Gastroesophageal sphincter (tissue), 3 donors: ENCODE measurements at regions not wholly inside any gene's neighbourhood (a gene's known extent, or its start where the extent isn't known, plus 50 kb on each side); places are given as distances from the start of the nearest gene placed in this dataset.

ENCODE experiments used
- EP300 ChIP-seq: sonication (generic); formaldehyde crosslinking; IDR thresholded peaks from one replicate; pipeline ENCODE4 v1.6.1; 2017; ENCODE audit warnings: antibody characterized with exemption, mild to moderate bottlenecking
- POLR2A ChIP-seq, 2 donors: fragments of 450-650 bp; IDR thresholded peaks; one replicate each; pipeline ENCODE4 v1.6.1; 2017; ENCODE audit warnings: antibody characterized with exemption in 2 of 2, mild to moderate bottlenecking in 2 of 2, moderate library complexity in 1 of 2
- POLR2AphosphoS5 ChIP-seq: sonication (generic); formaldehyde crosslinking; IDR thresholded peaks from one replicate; pipeline ENCODE4 v1.6.1; 2017; ENCODE audit warnings: antibody characterized with exemption
- TF ChIP-seq, protein P1 (sequence below), 4 experiments: fragments of 200-600 bp in 2 of 4; fragments of 450-650 bp in 2 of 4; sonication (generic) in 1 of 4; IDR thresholded peaks; one replicate each; pipeline ENCODE4 v1.5.1; 2017 to 2019; ENCODE audit warnings: antibody characterized with exemption in 4 of 4, mild to moderate bottlenecking in 2 of 4, moderate library complexity in 2 of 4

- TF ChIP-seq POLR2A (IDR thresholded peaks at IDR 0.05): no peak
- TF ChIP-seq, protein P1, sequence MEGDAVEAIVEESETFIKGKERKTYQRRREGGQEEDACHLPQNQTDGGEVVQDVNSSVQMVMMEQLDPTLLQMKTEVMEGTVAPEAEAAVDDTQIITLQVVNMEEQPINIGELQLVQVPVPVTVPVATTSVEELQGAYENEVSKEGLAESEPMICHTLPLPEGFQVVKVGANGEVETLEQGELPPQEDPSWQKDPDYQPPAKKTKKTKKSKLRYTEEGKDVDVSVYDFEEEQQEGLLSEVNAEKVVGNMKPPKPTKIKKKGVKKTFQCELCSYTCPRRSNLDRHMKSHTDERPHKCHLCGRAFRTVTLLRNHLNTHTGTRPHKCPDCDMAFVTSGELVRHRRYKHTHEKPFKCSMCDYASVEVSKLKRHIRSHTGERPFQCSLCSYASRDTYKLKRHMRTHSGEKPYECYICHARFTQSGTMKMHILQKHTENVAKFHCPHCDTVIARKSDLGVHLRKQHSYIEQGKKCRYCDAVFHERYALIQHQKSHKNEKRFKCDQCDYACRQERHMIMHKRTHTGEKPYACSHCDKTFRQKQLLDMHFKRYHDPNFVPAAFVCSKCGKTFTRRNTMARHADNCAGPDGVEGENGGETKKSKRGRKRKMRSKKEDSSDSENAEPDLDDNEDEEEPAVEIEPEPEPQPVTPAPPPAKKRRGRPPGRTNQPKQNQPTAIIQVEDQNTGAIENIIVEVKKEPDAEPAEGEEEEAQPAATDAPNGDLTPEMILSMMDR (IDR thresholded peaks at IDR 0.05): no peak
- no peak for TF ChIP-seq EP300
- TF ChIP-seq POLR2AphosphoS5: no peak
These were observed 158.6 kb upstream of the ZNF267 start for GRCh38 chr16:31714903-31715504.
